Lung microvascular endothelial cell (primary cell): ENCODE measurements at regions not wholly inside any gene's neighbourhood (a gene's known extent, or its start where the extent isn't known, plus 50 kb on each side); places are given as distances from the start of the nearest gene placed in this dataset.
"Not testable (repeated sequence)": the region's sequence is repeated elsewhere in the genome, so short reads cannot be mapped to it uniquely, and the experiment has no call there.

Source experiments
- DNase-seq, 2 donors: peaks; one replicate each; pipeline versions ENCODE4 v3.0.0 to v3.0.0-alpha.2; 2010; ENCODE audit warnings: low read depth in 2 of 2

- DNase-seq = not testable (repeated sequence)
Measured at GRCh38 chr9:22508354-22508753, 61.7 kb downstream of the DMRTA1 start.

- DNase-seq = no peak
Measured at GRCh38 chr9:22508790-22509189, 62.2 kb downstream of the DMRTA1 start.

- DNase-seq = no peak
Measured at GRCh38 chr9:22512495-22512894, 65.9 kb downstream of the DMRTA1 start.

GRCh38 chr9:22514871-22515270 lies 68.2 kb downstream of the DMRTA1 start:
- no peak for DNase-seq

- DNase-seq = no peak
Measured at GRCh38 chr9:22522206-22522740, 75.6 kb downstream of the DMRTA1 start.

- DNase-seq = no peak
Measured at GRCh38 chr9:22528485-22528884, 81.9 kb downstream of the DMRTA1 start.

GRCh38 chr9:22529426-22530199 lies 83.0 kb downstream of the DMRTA1 start:
- DNase-seq = no peak

GRCh38 chr9:22535780-22536179 lies 89.2 kb downstream of the DMRTA1 start:
- no peak for DNase-seq

- no peak for DNase-seq
Measured at GRCh38 chr9:22537721-22538120, 91.1 kb downstream of the DMRTA1 start.

GRCh38 chr9:22548625-22549024 lies 102.0 kb downstream of the DMRTA1 start:
- DNase-seq = no peak

- DNase-seq = no peak
Measured at GRCh38 chr9:22574740-22575139, 128.1 kb downstream of the DMRTA1 start.

- no peak for DNase-seq
Measured at GRCh38 chr9:22580788-22581187, 134.2 kb downstream of the DMRTA1 start.

GRCh38 chr9:22582221-22582620 lies 135.6 kb downstream of the DMRTA1 start:
- no peak for DNase-seq

GRCh38 chr9:22588918-22589317 lies 142.3 kb downstream of the DMRTA1 start:
- no peak for DNase-seq

GRCh38 chr9:22590336-22591033 lies 143.9 kb downstream of the DMRTA1 start:
- DNase-seq = no peak

GRCh38 chr9:22595805-22596204 lies 149.2 kb downstream of the DMRTA1 start:
- no peak for DNase-seq

GRCh38 chr9:22617156-22617555 lies 170.5 kb downstream of the DMRTA1 start:
- no peak for DNase-seq

GRCh38 chr9:22622815-22623214 lies 176.2 kb downstream of the DMRTA1 start:
- DNase-seq = no peak

GRCh38 chr9:22623236-22623635 lies 176.6 kb downstream of the DMRTA1 start:
- no peak for DNase-seq

- DNase-seq = no peak
Measured at GRCh38 chr9:22625540-22625939, 178.9 kb downstream of the DMRTA1 start.

- no peak for DNase-seq
Measured at GRCh38 chr9:22643541-22643940, 196.9 kb downstream of the DMRTA1 start.

- DNase-seq = no peak
Measured at GRCh38 chr9:22645893-22646292, 199.3 kb downstream of the DMRTA1 start.

GRCh38 chr9:22649384-22649783 lies 202.8 kb downstream of the DMRTA1 start:
- DNase-seq = no peak
